Gastrocnemius medialis (tissue), 4 donors: ENCODE measurements at regions not wholly inside any gene's neighbourhood (a gene's known extent, or its start where the extent isn't known, plus 50 kb on each side); places are given as distances from the start of the nearest gene placed in this dataset.

Experiments used
- ATAC-seq, 2 donors: fragments of 150-250 bp; one replicate each; pipeline ENCODE4 v1.9.1; 2016
- DNase-seq, 2 donors: peaks; one replicate each; pipeline ENCODE4 v3.0.0-alpha.2; 2019
- H3K27ac ChIP-seq, 4 donors: fragments of 200-600 bp; sonication (generic); 1 replicate in 1 of 4; 2 replicates in 3 of 4; pipeline ENCODE4 v1.5.1; 2016 to 2018; ENCODE audit warnings: mild to moderate bottlenecking in 2 of 4, moderate library complexity in 1 of 4
- H3K27me3 ChIP-seq, 3 donors: fragments of 200-600 bp; sonication (generic) in 2 of 3; 1 replicate in 1 of 3; 2 replicates in 2 of 3; pipeline versions ENCODE4 v1.5.1 to v1.6.0; 2016 to 2019; ENCODE audit warnings: mild to moderate bottlenecking in 1 of 3, moderate library complexity in 1 of 3
- H3K36me3 ChIP-seq, 2 donors: fragments of 200-600 bp; sonication (generic) in 1 of 2; one replicate each; pipeline ENCODE4 v1.5.1; 2017 to 2018
- H3K4me1 ChIP-seq, 2 donors: fragments of 200-600 bp; sonication (generic) in 1 of 2; one replicate each; pipeline ENCODE4 v1.5.1; 2016 to 2017; ENCODE audit warnings: mild to moderate bottlenecking in 2 of 2
- H3K4me3 ChIP-seq, 4 donors: fragments of 200-600 bp; sonication (generic) in 3 of 4; 1 replicate in 1 of 4; 2 replicates in 3 of 4; pipeline ENCODE4 v1.5.1; 2016 to 2019; ENCODE audit warnings: mild to moderate bottlenecking in 2 of 4
- H3K9me3 ChIP-seq, 3 donors: fragments of 200-600 bp; sonication (generic) in 2 of 3; 1 replicate in 1 of 3; 2 replicates in 2 of 3; pipeline ENCODE4 v1.5.1; 2016 to 2019
- CTCF ChIP-seq, 5 experiments: fragments of 450-650 bp in 3 of 5; fragments of 200-600 bp in 2 of 5; sonication (generic) in 2 of 5; IDR thresholded peaks in 4 of 5; conservative IDR thresholded peaks in 1 of 5; 1 replicate in 4 of 5; 2 replicates in 1 of 5; pipeline ENCODE4 v1.5.1; 2016 to 2019; ENCODE audit warnings: antibody characterized with exemption in 5 of 5, mild to moderate bottlenecking in 3 of 5, moderate library complexity in 3 of 5
- POLR2A ChIP-seq, 2 donors: fragments of 450-650 bp; IDR thresholded peaks; one replicate each; pipeline ENCODE4 v1.6.1; 2017; ENCODE audit warnings: antibody characterized with exemption in 2 of 2, mild to moderate bottlenecking in 2 of 2, moderate library complexity in 2 of 2
- in situ Hi-C, 4 donors: fragments of 200-750 bp; cut with MboI; loops; one replicate each; pipeline versions ENCODE4 v1.15.0 to v1.8.0; 2017; ENCODE audit warnings: low sequenced_read_pairs in 4 of 4
- intact Hi-C: fragments of 100-400 bp; cut with DNase I; formaldehyde crosslinking; loops from one replicate; pipeline ENCODE4 v1.15.1; 2023; ENCODE audit warnings: low total_unique reads

GRCh38 chr10:105761576-105762260, 1120.6 kb downstream of the SORCS3 start:
- Histone ChIP-seq H3K4me1 (no peaks in the 10 kb centered on the region), H3K27me3 (no peaks in the 10 kb centered on the region), H3K36me3 (no peaks in the 10 kb centered on the region), H3K4me3 (no peak overlapping the region), H3K9me3 (no peaks in the 10 kb centered on the region), H3K27ac (no peak overlapping the region)
- in situ Hi-C loops (no loop called here), intact Hi-C loops (no loop called here)
- ATAC-seq = no peak
- TF ChIP-seq POLR2A (IDR thresholded peaks at IDR 0.05) = no peak
- TF ChIP-seq CTCF (IDR thresholded peaks at IDR 0.05 in 4 of 5, conservative IDR thresholded peaks at IDR 0.05 in 1 of 5) = no peak
- DNase-seq = no peak

- no peak for ATAC-seq
- Histone ChIP-seq H3K27ac (no peak overlapping the region), H3K9me3 (no peaks in the 10 kb centered on the region), H3K4me3 (no peak overlapping the region), H3K4me1 (no peaks in the 10 kb centered on the region), H3K27me3 (no peaks in the 10 kb centered on the region), H3K36me3 (no peaks in the 10 kb centered on the region)
- TF ChIP-seq CTCF (IDR thresholded peaks at IDR 0.05 in 4 of 5, conservative IDR thresholded peaks at IDR 0.05 in 1 of 5) = no peak
- no peak for TF ChIP-seq POLR2A (IDR thresholded peaks at IDR 0.05)
- in situ Hi-C loops = no loop called here
- intact Hi-C loops = no loop called here
- no peak for DNase-seq
Observed at GRCh38 chr10:105759669-105760068, 1118.6 kb downstream of the SORCS3 start.

GRCh38 chr10:105758209-105758998, 1117.3 kb downstream of the SORCS3 start:
- Histone ChIP-seq H3K27ac (no peak overlapping the region), H3K4me3 (no peak overlapping the region), H3K36me3 (no peaks in the 10 kb centered on the region), H3K27me3 (no peaks in the 10 kb centered on the region), H3K4me1 (no peaks in the 10 kb centered on the region), H3K9me3 (no peaks in the 10 kb centered on the region)
- DNase-seq (no peak), ATAC-seq (no peak)
- intact Hi-C loops = no loop called here
- TF ChIP-seq CTCF (IDR thresholded peaks at IDR 0.05 in 4 of 5, conservative IDR thresholded peaks at IDR 0.05 in 1 of 5) = no peak
- TF ChIP-seq POLR2A (IDR thresholded peaks at IDR 0.05) = no peak
- in situ Hi-C loops = no loop called here

- ATAC-seq = no peak
- no peaks in the 10 kb centered on the region for H3K36me3 ChIP-seq
- no peak overlapping the region for H3K27ac ChIP-seq
- TF ChIP-seq POLR2A (IDR thresholded peaks at IDR 0.05) (no peak), CTCF (IDR thresholded peaks at IDR 0.05 in 4 of 5, conservative IDR thresholded peaks at IDR 0.05 in 1 of 5) (no peak)
- H3K4me1 ChIP-seq = no peaks in the 10 kb centered on the region
- in situ Hi-C loops (no loop called here), intact Hi-C loops (no loop called here)
- no peaks in the 10 kb centered on the region for H3K9me3 ChIP-seq
- DNase-seq = no peak
- H3K27me3 ChIP-seq = no peaks in the 10 kb centered on the region
- no peak overlapping the region for H3K4me3 ChIP-seq
Observed at GRCh38 chr10:105757302-105757701, 1116.2 kb downstream of the SORCS3 start.
